ENCODE measurements at regions not wholly inside any gene's neighbourhood (a gene's known extent, or its start where the extent isn't known, plus 50 kb on each side); places are given as distances from the start of the nearest gene placed in this dataset.
"Not testable (repeated sequence)": the region's sequence is repeated elsewhere in the genome, so short reads cannot be mapped to it uniquely, and the experiment has no call there.

DNA sequence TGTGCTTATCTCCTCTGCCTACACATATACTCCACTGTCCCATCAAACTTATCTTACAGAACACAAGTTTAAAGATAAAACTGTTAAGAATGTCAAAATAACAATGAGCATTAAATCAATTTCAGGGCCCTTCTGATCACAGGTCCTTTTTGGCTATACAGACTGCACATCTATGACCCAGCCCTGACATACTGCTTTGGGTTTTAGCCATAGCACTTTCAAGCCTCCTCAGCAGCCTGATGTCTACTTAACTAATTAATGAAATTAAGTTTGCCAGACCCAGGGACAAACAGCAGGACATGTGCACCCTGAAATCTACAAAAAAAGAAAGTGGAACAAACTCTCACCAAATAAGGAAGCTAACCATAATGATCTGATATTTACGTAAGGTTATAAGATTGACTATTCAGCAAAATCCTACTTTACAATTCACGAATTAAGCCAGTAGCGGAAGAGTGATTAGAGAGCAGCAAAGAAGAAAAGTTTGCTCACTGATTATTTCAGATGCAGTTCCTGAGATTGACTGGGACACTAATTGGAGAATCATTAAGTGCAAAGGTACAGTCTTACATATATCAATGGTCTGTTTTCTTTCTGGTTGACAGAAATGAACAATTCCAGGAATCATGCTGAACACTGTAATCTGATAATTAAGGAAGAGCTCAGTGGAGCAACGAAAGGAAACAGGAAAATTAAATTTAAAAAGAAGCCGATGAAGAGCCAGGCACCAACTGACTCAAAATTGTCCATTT, 669.3 kb upstream of the LRRN3 start:
- no peak for DNase-seq

DNA sequence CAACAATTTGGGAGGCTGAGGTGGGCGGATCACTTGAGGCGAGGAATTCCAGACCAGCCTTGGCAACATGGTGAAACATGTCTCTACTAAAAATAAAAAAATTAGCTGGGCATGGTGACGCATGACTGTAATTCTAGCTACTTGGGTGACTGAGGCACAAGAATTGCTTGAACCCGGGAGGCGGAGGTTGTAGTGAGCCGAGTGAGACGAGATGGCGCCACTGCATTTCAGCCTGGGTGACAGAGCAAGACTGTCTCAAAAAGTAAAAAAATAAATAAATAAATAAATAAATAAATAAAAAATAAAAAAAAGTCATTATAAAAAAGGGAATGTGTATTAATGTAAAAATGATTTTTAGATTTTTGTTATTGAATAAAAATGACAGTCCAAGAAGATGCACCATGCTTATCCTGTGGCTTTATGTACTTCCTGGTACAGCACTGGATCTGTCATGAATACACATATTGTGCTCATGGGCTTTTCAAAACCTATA, 658.8 kb upstream of the LRRN3 start:
- no peak for DNase-seq

DNA sequence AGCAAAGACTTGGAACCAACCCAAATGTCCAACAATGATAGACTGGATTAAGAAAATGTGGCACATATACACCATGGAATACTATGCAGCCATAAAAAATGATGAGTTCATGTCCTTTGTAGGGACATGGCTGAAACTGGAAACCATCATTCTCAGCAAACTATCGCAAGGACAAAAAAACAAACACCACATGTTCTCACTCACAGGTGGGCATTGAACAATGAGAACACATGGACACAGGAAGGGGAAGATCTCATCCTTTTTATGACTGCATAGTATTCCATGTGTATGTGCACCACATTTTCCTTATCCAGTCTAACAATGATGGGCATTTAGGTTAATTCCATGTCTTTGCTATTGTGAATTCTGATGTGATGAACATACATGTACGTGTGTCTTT, 652.0 kb upstream of the LRRN3 start:
- not testable (repeated sequence) for DNase-seq

DNA sequence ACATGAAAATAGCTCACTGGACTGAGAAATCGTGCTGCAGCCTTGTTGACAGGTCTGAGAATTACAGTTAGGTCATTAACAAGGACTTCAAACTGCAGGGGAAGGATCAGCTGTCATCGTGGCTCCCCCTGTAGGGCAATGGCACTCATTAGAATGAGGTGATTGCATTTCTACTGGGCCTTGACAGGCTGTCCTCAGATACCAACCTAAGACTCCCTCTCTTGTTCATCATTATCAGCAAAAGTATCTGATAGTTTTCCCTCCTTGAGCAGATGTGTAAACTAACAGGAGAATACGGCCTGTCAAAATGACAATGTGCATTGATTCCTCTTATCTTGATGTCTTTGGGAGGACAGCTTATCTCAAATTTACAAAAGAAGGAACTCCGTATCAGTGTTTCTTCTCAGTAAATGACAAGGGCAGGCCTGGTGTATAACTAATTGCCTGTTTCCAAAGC, 648.5 kb upstream of the LRRN3 start:
- no peak for DNase-seq

DNA sequence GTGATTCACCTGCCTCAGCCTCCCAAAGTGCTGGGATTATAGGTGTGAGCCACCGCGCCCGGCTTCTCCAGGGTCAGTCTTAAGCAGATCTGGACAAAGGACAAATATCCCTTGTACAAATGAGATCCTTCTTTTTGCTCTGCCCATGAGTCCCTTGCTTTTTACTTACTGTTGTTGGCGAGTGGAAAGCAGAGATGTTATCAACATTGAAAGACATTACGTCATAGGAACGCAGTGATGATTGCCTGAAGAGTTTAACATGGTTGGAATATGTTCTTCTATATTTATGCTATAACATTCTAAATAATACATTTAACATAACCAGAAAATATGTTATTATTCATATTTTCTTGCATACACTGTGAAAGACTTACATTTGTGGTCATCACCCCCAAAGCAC, 644.3 kb upstream of the LRRN3 start:
- DNase-seq = no peak

DNA sequence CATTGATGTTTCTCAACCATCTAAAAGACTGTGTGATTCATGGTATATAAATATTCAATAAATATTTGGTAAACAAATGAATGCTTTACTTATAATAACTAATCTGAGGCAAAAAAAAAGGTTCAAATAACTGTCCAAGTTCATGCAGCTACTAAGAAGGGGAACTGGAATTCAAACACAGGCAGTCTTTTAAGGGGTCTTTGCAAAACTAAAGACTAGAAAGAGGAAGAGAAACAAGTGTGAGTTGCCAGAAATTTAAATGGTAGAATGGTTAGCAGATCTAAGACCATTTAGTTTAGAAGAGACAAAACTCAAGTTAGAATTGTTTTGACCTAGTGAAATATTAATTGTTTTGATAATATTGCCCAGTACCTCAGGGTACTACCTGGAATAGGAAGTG, 642.0 kb upstream of the LRRN3 start:
- no peak for DNase-seq

DNA sequence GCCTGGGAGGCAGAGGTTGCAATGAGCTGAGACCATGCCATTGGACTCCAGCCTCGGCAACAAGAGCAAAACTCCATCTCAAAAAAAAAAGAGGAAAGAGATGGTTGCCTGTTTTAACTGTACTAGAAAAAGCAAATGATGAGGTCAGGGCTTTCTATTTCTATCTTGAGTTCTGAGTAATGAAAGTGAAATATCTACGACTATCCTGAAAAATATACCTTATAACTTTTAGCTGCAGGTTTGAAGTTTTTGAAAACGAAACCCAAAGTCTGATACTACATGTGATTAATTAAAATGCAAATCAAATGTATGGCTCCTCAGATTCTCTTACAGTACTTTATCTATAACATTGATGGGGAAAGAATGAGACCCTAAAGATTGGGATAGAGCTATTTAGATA, 636.2 kb upstream of the LRRN3 start:
- no peak for DNase-seq

DNA sequence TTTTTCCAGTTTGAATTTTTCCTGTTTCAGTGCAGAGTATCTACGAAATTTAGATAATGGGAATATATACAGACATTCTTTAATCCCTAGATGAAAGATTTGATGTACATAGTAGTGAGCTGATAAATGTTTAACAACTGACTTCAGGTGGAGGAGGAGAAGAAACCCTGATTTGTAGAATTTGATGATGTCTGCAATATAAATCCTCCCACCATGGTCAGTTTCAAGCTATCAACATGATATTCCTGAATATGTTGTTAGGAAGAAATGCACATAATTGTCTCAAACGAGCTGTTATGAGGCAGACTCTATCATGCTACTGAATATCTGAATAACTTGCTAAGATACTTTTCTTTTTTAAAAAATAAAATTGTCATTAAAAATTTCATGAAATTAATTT, 629.3 kb upstream of the LRRN3 start:
- DNase-seq = no peak

DNA sequence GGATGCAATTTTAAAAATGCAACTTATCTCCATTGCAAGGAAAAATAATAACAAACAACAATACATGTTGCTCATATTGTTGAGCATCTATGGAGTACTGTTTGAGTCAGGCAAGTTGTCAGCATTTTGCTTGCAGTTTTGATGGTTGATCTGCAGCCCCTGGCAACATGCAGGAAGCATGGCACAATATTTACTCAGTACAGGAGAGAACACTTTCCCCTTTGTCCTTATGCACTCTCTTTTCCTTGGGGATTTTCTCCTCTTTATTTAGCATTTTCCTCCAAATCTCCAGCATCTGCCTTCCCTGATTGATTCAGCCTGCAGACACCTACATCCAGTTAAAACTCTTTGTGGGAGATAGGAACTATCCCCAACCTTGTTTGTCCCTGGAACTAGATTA, 620.5 kb upstream of the LRRN3 start:
- no peak for DNase-seq

DNA sequence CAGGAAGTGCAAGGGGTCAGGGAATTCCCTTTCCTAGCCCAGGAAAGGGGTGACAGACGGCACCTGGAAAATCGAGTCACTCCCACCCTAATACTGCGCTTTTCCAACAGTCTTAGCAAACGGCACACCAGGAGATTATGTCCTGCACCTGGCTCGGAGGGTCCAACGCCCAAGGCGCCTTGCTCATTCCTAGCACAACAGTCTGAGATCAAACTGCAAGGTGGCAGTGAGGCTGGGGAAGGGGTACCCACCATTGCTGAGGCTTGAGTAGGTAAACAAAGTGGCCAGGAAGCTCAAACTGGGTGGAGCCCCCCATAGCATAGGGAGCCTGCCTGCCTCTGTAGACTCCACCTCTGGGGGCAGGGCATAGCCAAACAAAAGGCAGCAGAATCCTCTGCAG, 618.5 kb upstream of the LRRN3 start:
- not testable (repeated sequence) for DNase-seq

DNA sequence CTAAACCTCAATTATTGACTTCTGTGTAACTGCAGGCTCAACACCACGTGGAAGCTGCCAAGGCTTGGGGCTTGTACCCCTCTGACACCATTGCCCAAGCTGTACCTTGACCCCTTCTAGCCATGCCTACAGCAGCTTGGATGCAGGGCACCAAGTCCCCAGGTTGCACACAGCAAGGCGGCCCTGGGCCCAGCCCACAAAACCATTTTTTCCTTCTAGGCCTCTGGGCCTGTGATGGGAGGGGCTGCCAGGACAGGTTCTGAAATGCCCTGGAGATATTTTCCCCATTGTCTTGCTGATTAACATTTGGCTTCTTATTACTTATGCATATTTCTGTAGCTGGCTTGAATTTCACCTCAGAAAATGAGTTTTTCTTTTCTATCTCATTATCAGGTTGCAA, 610.0 kb upstream of the LRRN3 start:
- DNase-seq = no peak

DNA sequence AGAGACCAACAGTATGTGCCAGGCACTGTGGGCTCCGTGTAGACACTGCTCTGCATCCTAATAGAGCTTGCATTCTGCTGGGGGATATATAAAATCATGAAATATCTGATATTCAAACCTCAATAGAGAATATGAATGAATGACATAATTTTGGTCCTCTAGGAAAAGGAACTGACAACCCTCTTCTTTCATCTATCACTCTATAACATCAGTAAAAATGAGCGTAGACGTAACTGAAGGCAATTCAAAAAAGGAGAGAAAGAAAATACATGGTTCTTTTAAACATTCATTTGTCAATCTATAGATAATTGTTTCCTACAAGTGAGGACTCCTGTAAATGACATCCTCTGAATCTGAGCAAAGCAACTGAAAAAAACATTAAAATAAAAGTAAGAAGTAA, 607.4 kb upstream of the LRRN3 start:
- no peak for DNase-seq

DNA sequence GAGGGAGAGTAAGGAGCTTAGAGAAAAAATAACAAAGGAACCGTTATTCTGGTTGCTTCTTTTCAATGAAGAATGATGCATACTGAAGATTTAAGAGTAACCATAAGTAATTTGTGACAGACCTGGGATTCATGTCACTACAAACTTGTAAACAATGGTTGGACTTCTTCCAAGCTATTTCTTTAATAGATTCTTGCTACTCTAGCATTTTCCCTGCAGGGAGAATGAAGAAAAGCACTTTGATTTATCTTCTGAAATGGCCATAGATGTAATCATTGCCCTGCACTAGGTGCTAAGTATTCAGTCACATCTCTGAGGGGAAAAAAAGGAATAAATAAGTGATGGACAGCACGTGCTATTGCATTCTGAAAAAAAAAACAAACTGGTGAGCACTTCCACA, 606.6 kb upstream of the LRRN3 start:
- DNase-seq = no peak

DNA sequence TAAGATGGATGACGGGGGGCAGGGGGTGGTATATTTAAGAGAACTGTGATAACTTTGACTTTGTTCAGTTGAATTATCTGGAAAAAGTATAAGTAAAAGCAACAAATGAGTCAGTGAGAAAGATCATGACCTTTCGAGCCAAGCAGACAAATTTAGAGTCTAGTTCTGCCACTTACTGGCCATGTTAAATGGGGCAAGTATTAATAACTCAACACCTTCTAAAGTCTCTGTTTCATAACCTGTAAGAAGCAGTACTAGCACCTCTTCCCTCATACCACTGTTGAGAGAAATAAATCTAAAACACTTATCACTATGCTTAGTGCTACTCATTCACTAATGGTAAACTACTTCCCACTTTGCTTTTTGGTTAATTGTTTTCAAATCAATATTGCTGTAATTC, 604.4 kb upstream of the LRRN3 start:
- no peak for DNase-seq

DNA sequence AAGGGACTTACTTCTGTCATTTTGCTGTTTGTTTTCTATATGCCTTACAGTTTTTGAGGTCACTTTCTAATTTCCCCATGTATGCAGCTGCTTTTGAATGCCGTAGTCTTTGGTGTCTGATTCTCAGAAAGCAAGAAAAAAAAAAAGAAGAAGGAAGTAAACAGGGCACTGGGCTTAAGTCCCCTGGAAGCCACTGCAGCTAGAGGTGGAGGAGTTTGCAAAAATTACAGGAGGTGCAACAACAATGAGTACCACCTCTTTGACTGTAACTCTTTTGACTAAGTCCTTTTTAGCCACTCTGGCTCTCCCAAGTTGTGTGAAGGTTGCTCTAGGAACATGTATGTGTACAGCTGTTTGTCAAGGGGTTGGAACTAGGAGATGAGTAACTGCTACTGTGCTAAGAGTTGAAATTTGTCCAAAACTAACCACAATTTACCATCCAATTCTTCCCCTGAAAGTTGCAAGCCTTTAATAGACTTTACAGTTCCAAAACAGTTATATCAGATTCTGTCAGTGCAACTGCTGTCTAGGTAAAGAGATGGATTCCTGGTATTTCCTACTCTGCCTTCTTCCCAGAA, 588.0 kb upstream of the LRRN3 start:
- DNase-seq = no peak

DNA sequence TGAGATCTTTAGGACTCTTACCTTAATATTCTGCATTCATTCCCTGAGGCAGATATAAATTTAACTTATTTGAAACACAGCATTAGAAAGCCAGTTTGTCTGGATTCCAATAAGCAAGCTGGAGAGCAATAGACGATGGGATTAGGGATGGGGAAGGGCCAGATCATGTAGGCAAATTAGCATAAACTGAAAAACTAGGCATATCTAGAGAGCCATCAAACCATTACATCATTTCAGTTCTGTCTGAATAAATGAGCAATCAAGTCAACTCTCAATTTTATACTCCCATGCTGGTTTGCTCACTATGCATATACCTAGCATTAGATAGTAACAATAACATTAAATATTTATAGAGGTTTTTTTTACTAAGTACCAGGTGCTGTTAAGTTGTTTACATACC, 583.6 kb upstream of the LRRN3 start:
- DNase-seq = no peak

DNA sequence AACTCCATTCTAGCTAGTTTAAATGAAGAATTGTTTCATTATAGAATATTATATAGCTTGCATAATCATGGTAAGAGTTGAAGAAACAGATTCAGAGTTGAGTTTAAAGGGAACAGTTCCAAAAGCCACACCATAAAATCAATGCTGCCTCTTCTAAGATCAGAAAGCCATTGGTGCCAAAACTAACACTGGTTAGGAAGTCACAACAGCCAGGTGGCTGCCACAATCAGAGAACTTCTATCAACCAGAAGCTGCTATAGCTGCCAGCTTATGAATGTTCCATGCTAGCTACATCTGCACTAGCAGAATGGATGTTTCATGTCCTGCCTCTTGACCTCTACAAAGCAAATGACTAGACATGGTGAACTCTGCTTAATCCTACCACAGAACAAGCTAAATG, 583.1 kb upstream of the LRRN3 start:
- no peak for DNase-seq

DNA sequence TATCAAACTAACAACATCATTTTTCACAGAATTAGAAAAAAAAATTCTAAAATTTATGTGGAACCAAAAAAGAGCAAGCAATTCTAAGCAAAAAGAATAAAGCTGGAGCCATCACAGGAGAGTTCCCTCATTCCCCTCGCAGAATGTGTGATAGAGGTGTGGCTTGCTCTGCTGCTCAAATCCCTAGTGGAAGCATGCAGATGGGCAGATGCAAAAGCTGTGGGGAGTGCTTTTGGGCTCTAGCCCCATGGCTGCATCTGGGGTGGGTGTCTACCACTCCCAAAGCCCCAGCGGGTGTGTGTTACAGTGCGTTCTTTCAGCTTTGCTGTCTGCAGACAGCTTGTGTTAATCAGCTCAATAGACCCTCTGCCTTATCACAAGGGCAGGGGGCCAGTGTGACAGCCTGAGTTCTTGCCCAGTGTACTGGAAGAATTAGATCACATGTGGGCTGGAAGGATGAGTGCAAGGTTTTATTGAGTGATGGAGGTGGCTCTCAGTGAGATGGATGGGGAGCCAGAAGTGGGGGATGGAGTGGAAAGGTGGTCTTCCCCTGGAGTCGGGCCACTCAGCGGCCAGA, 575.9 kb upstream of the LRRN3 start:
- DNase-seq = not testable (repeated sequence)

DNA sequence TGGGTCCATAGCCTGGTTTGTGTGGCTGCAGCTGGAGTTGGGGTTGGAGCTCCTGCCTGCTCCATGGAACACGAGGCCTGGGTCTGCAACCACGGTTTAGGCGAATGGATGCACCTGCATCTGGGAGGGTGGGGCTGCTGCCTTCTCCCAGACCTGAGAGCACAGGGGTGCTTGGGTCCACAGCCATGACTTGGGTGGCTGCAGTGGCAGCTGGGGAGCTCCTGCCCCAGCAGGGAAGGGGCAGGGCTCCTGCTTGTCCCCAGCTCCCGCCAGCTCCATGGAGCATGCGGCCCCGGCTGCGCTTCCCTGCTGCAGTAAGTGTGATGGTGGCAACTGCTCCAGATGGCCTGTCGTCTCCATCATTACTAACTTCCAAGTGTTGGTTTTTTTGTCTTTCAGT, 571.1 kb upstream of the LRRN3 start:
- DNase-seq = no peak

DNA sequence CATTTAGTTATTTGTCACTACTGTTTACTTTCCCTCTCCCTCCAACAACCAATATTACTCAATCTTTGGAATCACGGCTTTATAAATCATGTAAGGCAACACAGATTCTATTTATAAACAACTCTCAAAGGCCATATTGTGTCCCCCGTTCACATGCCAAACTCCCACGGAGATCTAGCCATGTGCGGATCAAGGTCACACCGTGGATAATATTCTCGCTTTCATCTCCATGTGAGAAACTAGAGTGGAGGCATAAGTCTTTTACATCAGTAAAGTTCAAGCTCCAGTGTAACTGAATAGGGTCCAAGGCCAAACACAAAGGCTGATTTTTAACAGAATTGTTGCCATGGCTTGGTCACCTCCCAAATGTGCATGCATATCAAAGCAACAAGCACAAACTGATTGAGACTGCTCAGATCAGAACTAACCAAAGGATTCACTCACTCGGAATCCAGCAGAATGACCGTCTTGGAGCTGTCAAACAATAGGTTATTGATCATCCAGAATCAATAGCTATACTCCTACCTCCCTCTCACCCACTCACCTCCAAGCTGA, 569.5 kb upstream of the LRRN3 start:
- no peak for DNase-seq

DNA sequence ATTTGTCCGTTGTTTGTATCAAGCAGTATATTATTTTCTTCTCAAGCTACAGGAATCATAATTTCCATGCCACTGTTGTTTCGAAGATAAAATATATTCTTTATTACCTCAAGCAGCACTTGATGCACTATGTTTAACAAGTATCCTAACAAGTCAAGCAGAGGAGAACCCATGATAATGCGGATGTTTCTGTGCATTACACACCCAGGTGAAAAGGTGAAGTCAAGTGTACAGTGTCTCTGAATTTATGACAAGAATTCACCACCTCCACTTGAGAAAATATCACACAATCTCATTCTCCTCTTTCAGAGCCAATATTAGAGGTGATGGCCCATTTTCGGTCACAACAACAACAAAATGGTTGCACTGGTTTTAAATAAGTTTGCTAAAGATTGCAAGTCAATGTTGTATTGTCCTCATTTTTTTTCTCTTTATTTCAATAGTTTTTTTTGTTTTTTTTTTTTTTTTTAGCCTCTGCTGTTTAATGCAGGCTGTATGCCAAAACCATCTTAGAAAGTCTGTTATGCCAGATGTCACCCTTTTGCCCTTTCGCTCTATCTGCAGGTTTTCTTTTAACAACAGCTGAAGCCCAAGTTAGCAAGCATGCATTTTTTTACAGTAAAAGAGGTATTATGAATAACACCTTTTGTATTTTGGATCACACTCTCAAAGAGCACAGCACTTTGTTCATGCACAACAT, 568.7 kb upstream of the LRRN3 start:
- no peak for DNase-seq

DNA sequence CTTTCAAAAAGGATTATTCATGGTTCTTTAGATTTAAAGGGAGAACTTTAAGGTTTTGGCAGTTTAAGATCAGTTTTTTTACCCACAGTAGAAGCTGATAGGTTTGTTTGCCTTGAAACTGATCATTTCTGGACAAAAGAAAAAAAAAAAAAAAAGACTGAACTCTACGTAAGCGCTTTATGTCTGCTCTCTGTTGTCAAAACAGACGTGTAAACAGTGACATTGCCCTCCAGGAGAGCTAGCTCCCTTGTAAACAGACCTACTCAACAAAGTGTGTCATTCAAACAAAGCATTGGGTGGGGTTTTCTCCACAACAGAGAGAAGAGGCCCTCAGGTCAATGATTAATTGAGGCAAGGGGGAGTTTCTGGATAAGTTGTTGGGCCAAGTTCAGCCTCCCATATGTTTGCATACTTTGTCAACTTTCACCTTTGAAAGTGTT, 568.1 kb upstream of the LRRN3 start:
- no peak for DNase-seq

DNA sequence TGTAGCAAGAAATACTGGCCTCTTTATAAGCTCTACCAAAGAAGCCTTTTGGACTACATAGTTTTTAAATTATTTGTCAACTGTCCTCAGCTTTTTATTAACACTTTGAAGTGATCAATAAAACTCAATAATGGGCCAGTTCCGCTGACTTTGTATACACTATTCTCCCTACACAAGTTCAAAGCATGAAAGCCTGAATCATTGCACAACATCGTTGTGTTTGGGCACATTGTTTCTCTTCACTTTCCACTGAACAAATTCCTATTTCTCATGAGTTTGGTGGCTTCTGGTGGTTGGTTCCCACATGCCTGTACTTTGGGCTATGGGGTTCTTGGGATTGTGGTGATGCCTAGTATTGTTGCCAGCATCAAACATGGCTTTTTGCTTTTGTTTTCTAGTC, 561.8 kb upstream of the LRRN3 start:
- no peak for DNase-seq

Measured in CD4-positive, alpha-beta T cell treated with Interleukin-6 for 4 hours (primary cell).